ENCODE measurements at regions not wholly inside any gene's neighbourhood (a gene's known extent, or its start where the extent isn't known, plus 50 kb on each side); places are given as distances from the start of the nearest gene placed in this dataset.

- TF ChIP-seq CTCF (optimal IDR thresholded peaks at IDR 0.05 in 1 of 3, IDR thresholded peaks at IDR 0.05 in 1 of 3, conservative IDR thresholded peaks at IDR 0.05 in 1 of 3; ENCODE audit: extremely low read depth in 1 of 3, insufficient read depth in 2 of 3, low read length in 3 of 3) (no peak), EZH2 (IDR thresholded peaks at IDR 0.05; ENCODE audit: low read length) (no peak)
Observed at GRCh38 chr9:108262836-108263235, 593.0 kb downstream of the ACTL7B start.

All from keratinocyte (primary cell).